Fibroblast of lung (primary cell): ENCODE measurements at regions not wholly inside any gene's neighbourhood (a gene's known extent, or its start where the extent isn't known, plus 50 kb on each side); places are given as distances from the start of the nearest gene placed in this dataset.

Experiments used
- EZH2 ChIP-seq: IDR thresholded peaks from 2 replicates; pipeline ENCODE4 v1.5.1; 2012; ENCODE audit warnings: low read length, control low read depth, mild to moderate bottlenecking; ENCODE audit errors: missing control alignments
- TF ChIP-seq, protein P1 (sequence below), 2 donors: IDR thresholded peaks in 1 of 2; conservative IDR thresholded peaks in 1 of 2; 1 replicate in 1 of 2; 2 replicates in 1 of 2; pipeline ENCODE4 v1.5.1; 2011 to 2012; ENCODE audit warnings: low read length in 2 of 2, control low read depth in 1 of 2, inconsistent platforms in 1 of 2, low read depth in 1 of 2, mild to moderate bottlenecking in 1 of 2

DNA sequence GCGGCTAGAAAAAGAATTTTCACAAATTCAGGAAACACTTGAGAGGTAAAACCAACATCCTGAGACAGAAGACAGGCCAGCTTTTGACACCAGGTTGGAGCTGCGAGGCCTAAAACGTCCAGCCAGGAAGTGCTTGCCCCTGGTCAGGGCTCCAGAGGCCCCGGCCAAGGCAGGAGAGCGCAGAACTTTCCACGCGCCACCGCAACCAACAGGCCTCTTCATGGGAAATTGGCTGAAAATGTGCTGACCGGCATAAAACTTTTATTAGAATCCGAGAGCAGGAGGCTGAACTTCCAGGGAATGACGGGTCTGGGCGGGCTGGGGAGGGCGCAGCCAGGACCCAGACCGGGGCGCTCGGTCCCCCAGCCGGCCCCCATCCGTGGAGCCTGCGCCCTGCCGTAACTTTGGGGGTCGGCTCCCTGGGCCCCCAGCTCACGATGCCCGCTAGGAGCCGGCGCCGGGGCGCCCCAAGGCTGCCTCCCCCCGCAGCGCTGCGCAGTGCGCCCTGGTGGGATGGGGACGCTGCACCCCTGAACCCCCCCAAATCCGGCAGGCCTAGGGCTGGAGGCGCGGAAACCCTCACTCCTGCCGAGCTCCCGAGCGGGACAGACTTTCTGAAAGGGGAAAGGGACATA lies 414.0 kb upstream of the MKI67 start:
- TF ChIP-seq, protein P1, sequence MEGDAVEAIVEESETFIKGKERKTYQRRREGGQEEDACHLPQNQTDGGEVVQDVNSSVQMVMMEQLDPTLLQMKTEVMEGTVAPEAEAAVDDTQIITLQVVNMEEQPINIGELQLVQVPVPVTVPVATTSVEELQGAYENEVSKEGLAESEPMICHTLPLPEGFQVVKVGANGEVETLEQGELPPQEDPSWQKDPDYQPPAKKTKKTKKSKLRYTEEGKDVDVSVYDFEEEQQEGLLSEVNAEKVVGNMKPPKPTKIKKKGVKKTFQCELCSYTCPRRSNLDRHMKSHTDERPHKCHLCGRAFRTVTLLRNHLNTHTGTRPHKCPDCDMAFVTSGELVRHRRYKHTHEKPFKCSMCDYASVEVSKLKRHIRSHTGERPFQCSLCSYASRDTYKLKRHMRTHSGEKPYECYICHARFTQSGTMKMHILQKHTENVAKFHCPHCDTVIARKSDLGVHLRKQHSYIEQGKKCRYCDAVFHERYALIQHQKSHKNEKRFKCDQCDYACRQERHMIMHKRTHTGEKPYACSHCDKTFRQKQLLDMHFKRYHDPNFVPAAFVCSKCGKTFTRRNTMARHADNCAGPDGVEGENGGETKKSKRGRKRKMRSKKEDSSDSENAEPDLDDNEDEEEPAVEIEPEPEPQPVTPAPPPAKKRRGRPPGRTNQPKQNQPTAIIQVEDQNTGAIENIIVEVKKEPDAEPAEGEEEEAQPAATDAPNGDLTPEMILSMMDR (conservative IDR thresholded peaks at IDR 0.05 in 1 of 2, IDR thresholded peaks at IDR 0.05 in 1 of 2; ENCODE audit: low read depth in 1 of 2, low read length in 2 of 2), result no peak
- TF ChIP-seq EZH2, result no peak
